HepG2 (cell line): ENCODE measurements at regions not wholly inside any gene's neighbourhood (a gene's known extent, or its start where the extent isn't known, plus 50 kb on each side); places are given as distances from the start of the nearest gene placed in this dataset.
A peak's percentile ranks its signal among the peaks of the same experiment; 100 is the strongest.

Experiments
- ATF1 ChIP-seq: IDR thresholded peaks from 2 replicates; pipeline ENCODE4 v1.6.1; 2016; ENCODE audit warnings: mild to moderate bottlenecking, control low read depth
- ATM ChIP-seq: fragments of 450-650 bp; IDR thresholded peaks from 2 replicates; pipeline ENCODE4 v1.7.1; 2017; ENCODE audit warnings: mild to moderate bottlenecking, borderline replicate concordance
- CHD4 ChIP-seq: fragments of 200-600 bp; sonication (generic); IDR thresholded peaks from 2 replicates; pipeline ENCODE4 v1.7.0; 2017; ENCODE audit warnings: mild to moderate bottlenecking, low read length, borderline replicate concordance
- HNRNPH1 ChIP-seq: fragments of 200-400 bp; formaldehyde crosslinking; optimal IDR thresholded peaks from 2 replicates; pipeline ENCODE3; 2017; ENCODE audit warnings: mild to moderate bottlenecking, low read depth, low read length
- HOXA5 ChIP-seq: sonication (generic); formaldehyde crosslinking; IDR thresholded peaks from 2 replicates; pipeline ENCODE4 v1.4.0; 2020; ENCODE audit warnings: missing genetic modification reagents
- MED1 ChIP-seq: sonication (generic); formaldehyde crosslinking; IDR thresholded peaks from 2 replicates; pipeline ENCODE4 v1.4.0; 2020; ENCODE audit warnings: missing genetic modification reagents
- MIXL1 ChIP-seq: IDR thresholded peaks from 2 replicates; pipeline ENCODE4 v1.6.1; 2016
- NFRKB ChIP-seq: fragments of 450-650 bp; IDR thresholded peaks from 2 replicates; pipeline ENCODE4 v1.6.1; 2017
- NR2C2 ChIP-seq: sonication (generic); formaldehyde crosslinking; IDR thresholded peaks from 2 replicates; pipeline ENCODE4 v1.4.0; 2020; ENCODE audit warnings: missing genetic modification reagents, mild to moderate bottlenecking, moderate library complexity, borderline replicate concordance
- NR2F2 ChIP-seq: IDR thresholded peaks from 2 replicates; pipeline ENCODE4 v1.6.1; 2012; ENCODE audit warnings: low read depth, inconsistent platforms, borderline replicate concordance
- PHF21A ChIP-seq: sonication (generic); formaldehyde crosslinking; IDR thresholded peaks from 2 replicates; pipeline ENCODE4 v1.5.0; 2020; ENCODE audit warnings: mild to moderate bottlenecking, missing genetic modification reagents
- PITX1 ChIP-seq: sonication (generic); formaldehyde crosslinking; IDR thresholded peaks from 2 replicates; pipeline ENCODE4 v1.5.1; 2020; ENCODE audit warnings: mild to moderate bottlenecking, missing genetic modification reagents
- RFX5 ChIP-seq: IDR thresholded peaks from 2 replicates; pipeline ENCODE4 v1.6.1; 2011; ENCODE audit warnings: low read depth, low read length, improper control_type of control experiment
- SALL2 ChIP-seq: sonication (generic); formaldehyde crosslinking; IDR thresholded peaks from 2 replicates; pipeline ENCODE4 v1.8.1; 2023; ENCODE audit warnings: mild to moderate bottlenecking, missing genetic modification reagents, inconsistent platforms
- STAT5B ChIP-seq: sonication (generic); formaldehyde crosslinking; IDR thresholded peaks from 2 replicates; pipeline ENCODE4 v1.4.0; 2020; ENCODE audit warnings: missing genetic modification reagents
- ZFY ChIP-seq: sonication (generic); formaldehyde crosslinking; IDR thresholded peaks from 2 replicates; pipeline ENCODE4 v1.4.0; 2020; ENCODE audit warnings: missing genetic modification reagents
- ZNF331 ChIP-seq: sonication (generic); formaldehyde crosslinking; IDR thresholded peaks from 2 replicates; pipeline ENCODE4 v1.4.0; 2020; ENCODE audit warnings: missing genetic modification reagents
- ZNF382 ChIP-seq: sonication (generic); formaldehyde crosslinking; IDR thresholded peaks from 2 replicates; pipeline ENCODE4 v1.5.0; 2020; ENCODE audit warnings: missing genetic modification reagents, mild to moderate bottlenecking, borderline replicate concordance
- ZNF616 ChIP-seq: sonication (generic); formaldehyde crosslinking; IDR thresholded peaks from 2 replicates; pipeline ENCODE4 v1.5.0; 2020; ENCODE audit warnings: low read depth, mild to moderate bottlenecking, missing genetic modification reagents
- TF ChIP-seq, protein P1 (sequence below): IDR thresholded peaks from 2 replicates; pipeline ENCODE4 v1.6.1; 2018; ENCODE audit warnings: missing genetic modification reagents, mild to moderate bottlenecking, missing compliant biosample characterization
- TF ChIP-seq, protein P2 (sequence below): IDR thresholded peaks from 2 replicates; pipeline ENCODE4 v1.6.1; 2016
- TF ChIP-seq, protein P3 (sequence below): sonication (generic); formaldehyde crosslinking; IDR thresholded peaks from 2 replicates; pipeline ENCODE4 v1.9.0; 2021; ENCODE audit warnings: missing genetic modification reagents, borderline replicate concordance
- TF ChIP-seq, protein P4 (sequence below): sonication (generic); formaldehyde crosslinking; IDR thresholded peaks from 2 replicates; pipeline ENCODE4 v1.4.0; 2020; ENCODE audit warnings: missing genetic modification reagents
- TF ChIP-seq, protein P5 (sequence below): IDR thresholded peaks from 2 replicates; pipeline ENCODE4 v1.6.1; 2016; ENCODE audit warnings: missing genetic modification reagents, missing compliant biosample characterization
- TF ChIP-seq, protein P6 (sequence below): sonication (generic); formaldehyde crosslinking; IDR thresholded peaks from 2 replicates; pipeline ENCODE4 v1.4.0; 2020; ENCODE audit warnings: low read depth, missing genetic modification reagents

GRCh38 chr15:53384417-53384816 lies 375.0 kb downstream of the WDR72 start (continued):
- TF ChIP-seq, protein P1, sequence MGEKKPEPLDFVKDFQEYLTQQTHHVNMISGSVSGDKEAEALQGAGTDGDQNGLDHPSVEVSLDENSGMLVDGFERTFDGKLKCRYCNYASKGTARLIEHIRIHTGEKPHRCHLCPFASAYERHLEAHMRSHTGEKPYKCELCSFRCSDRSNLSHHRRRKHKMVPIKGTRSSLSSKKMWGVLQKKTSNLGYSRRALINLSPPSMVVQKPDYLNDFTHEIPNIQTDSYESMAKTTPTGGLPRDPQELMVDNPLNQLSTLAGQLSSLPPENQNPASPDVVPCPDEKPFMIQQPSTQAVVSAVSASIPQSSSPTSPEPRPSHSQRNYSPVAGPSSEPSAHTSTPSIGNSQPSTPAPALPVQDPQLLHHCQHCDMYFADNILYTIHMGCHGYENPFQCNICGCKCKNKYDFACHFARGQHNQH (CRISPR knock-in tag) = no peak
- TF ChIP-seq ZNF331 (0 out of 2 replicates have a peak, but pooled peaks have one; percentile 27), ZNF382 (no peak), ZNF616 (CRISPR knock-in tag) (no peak), NR2C2 (CRISPR knock-in tag) (no peak), MIXL1 (0 out of 2 replicates have a peak, but pooled peaks have one; percentile 18), ATF1 (CRISPR knock-in tag) (no peak), ATM (no peak), PITX1 (CRISPR knock-in tag) (no peak), NR2F2 (no peak), SALL2 (CRISPR knock-in tag) (no peak), NFRKB (no peak), ZFY (CRISPR knock-in tag) (no peak), PHF21A (CRISPR knock-in tag) (no peak), HOXA5 (CRISPR knock-in tag) (no peak), CHD4 (no peak), MED1 (CRISPR knock-in tag) (peak; percentile 64), RFX5 (no peak), STAT5B (CRISPR knock-in tag) (no peak), HNRNPH1 (no peak)
- TF ChIP-seq, protein P2, sequence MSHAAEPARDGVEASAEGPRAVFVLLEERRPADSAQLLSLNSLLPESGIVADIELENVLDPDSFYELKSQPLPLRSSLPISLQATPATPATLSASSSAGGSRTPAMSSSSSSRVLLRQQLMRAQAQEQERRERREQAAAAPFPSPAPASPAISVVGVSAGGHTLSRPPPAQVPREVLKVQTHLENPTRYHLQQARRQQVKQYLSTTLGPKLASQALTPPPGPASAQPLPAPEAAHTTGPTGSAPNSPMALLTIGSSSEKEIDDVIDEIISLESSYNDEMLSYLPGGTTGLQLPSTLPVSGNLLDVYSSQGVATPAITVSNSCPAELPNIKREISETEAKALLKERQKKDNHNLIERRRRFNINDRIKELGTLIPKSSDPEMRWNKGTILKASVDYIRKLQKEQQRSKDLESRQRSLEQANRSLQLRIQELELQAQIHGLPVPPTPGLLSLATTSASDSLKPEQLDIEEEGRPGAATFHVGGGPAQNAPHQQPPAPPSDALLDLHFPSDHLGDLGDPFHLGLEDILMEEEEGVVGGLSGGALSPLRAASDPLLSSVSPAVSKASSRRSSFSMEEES (CRISPR knock-in tag) = no peak
- TF ChIP-seq, protein P3, sequence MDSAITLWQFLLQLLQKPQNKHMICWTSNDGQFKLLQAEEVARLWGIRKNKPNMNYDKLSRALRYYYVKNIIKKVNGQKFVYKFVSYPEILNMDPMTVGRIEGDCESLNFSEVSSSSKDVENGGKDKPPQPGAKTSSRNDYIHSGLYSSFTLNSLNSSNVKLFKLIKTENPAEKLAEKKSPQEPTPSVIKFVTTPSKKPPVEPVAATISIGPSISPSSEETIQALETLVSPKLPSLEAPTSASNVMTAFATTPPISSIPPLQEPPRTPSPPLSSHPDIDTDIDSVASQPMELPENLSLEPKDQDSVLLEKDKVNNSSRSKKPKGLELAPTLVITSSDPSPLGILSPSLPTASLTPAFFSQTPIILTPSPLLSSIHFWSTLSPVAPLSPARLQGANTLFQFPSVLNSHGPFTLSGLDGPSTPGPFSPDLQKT (CRISPR knock-in tag) = no peak
- TF ChIP-seq, protein P4, sequence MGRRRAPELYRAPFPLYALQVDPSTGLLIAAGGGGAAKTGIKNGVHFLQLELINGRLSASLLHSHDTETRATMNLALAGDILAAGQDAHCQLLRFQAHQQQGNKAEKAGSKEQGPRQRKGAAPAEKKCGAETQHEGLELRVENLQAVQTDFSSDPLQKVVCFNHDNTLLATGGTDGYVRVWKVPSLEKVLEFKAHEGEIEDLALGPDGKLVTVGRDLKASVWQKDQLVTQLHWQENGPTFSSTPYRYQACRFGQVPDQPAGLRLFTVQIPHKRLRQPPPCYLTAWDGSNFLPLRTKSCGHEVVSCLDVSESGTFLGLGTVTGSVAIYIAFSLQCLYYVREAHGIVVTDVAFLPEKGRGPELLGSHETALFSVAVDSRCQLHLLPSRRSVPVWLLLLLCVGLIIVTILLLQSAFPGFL = no peak
- TF ChIP-seq, protein P5, sequence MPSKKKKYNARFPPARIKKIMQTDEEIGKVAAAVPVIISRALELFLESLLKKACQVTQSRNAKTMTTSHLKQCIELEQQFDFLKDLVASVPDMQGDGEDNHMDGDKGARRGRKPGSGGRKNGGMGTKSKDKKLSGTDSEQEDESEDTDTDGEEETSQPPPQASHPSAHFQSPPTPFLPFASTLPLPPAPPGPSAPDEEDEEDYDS = no peak
- TF ChIP-seq, protein P6, sequence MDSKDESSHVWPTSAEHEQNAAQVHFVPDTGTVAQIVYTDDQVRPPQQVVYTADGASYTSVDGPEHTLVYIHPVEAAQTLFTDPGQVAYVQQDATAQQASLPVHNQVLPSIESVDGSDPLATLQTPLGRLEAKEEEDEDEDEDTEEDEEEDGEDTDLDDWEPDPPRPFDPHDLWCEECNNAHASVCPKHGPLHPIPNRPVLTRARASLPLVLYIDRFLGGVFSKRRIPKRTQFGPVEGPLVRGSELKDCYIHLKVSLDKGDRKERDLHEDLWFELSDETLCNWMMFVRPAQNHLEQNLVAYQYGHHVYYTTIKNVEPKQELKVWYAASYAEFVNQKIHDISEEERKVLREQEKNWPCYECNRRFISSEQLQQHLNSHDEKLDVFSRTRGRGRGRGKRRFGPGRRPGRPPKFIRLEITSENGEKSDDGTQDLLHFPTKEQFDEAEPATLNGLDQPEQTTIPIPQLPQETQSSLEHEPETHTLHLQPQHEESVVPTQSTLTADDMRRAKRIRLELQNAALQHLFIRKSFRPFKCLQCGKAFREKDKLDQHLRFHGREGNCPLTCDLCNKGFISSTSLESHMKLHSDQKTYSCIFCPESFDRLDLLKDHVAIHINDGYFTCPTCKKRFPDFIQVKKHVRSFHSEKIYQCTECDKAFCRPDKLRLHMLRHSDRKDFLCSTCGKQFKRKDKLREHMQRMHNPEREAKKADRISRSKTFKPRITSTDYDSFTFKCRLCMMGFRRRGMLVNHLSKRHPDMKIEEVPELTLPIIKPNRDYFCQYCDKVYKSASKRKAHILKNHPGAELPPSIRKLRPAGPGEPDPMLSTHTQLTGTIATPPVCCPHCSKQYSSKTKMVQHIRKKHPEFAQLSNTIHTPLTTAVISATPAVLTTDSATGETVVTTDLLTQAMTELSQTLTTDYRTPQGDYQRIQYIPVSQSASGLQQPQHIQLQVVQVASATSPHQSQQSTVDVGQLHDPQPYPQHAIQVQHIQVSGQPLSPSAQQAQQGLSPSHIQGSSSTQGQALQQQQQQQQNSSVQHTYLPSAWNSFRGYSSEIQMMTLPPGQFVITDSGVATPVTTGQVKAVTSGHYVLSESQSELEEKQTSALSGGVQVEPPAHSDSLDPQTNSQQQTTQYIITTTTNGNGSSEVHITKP (CRISPR knock-in tag) = 0 out of 2 replicates have a peak, but pooled peaks have one; percentile 59
